Middle frontal gyrus (tissue), 1 donor: ENCODE measurements at regions not wholly inside any gene's neighbourhood (a gene's known extent, or its start where the extent isn't known, plus 50 kb on each side); places are given as distances from the start of the nearest gene placed in this dataset.
"Not testable (repeated sequence)": the region's sequence is repeated elsewhere in the genome, so short reads cannot be mapped to it uniquely, and the experiment has no call there.

Experiments used
- DNase-seq: peaks from one replicate; pipeline ENCODE4 v3.0.0-alpha.2; 2015; ENCODE audit warnings: low spot score; ENCODE audit errors: extremely low spot score

GRCh38 chr11:56876621-56877275 lies 112.0 kb upstream of the OR5AK2 start:
- DNase-seq = no peak

- DNase-seq = no peak
Observed at GRCh38 chr11:56855217-56855616, 106.7 kb upstream of the OR9G4 start.

- no peak for DNase-seq
Observed at GRCh38 chr11:56852131-56852530, 103.6 kb upstream of the OR9G4 start.

- no peak for DNase-seq
Observed at GRCh38 chr11:56849852-56850251, 101.4 kb upstream of the OR9G4 start.

GRCh38 chr11:56849250-56849649 lies 100.8 kb upstream of the OR9G4 start:
- no peak for DNase-seq

GRCh38 chr11:56848141-56848809 lies 99.8 kb upstream of the OR9G4 start:
- DNase-seq = no peak

- DNase-seq = no peak
Observed at GRCh38 chr11:56846631-56847576, 98.4 kb upstream of the OR9G4 start.

GRCh38 chr11:56845121-56845732 lies 96.7 kb upstream of the OR9G4 start:
- DNase-seq = no peak

GRCh38 chr11:56843816-56844215 lies 95.3 kb upstream of the OR9G4 start:
- no peak for DNase-seq

- DNase-seq = no peak
Observed at GRCh38 chr11:56842814-56843794, 94.6 kb upstream of the OR9G4 start.

- DNase-seq = peak; percentile 14
Observed at GRCh38 chr11:56841210-56841810, 92.8 kb upstream of the OR9G4 start.

GRCh38 chr11:56827357-56827756 lies 78.9 kb upstream of the OR9G4 start:
- DNase-seq = not testable (repeated sequence)

GRCh38 chr11:56819916-56820315 lies 71.4 kb upstream of the OR9G4 start:
- no peak for DNase-seq

GRCh38 chr11:56817661-56818060 lies 69.2 kb upstream of the OR9G4 start:
- no peak for DNase-seq

GRCh38 chr11:56816259-56816658 lies 67.8 kb upstream of the OR9G4 start:
- no peak for DNase-seq

GRCh38 chr11:56808326-56808725 lies 59.8 kb upstream of the OR9G4 start:
- DNase-seq = no peak

- no peak for DNase-seq
Observed at GRCh38 chr11:56799691-56800210, 51.3 kb upstream of the OR9G4 start.
